GM12878 (cell line): ENCODE measurements at regions not wholly inside any gene's neighbourhood (a gene's known extent, or its start where the extent isn't known, plus 50 kb on each side); places are given as distances from the start of the nearest gene placed in this dataset.
A peak's percentile ranks its signal among the peaks of the same experiment; 100 is the strongest.

Experiments used
- CEBPZ ChIP-seq: fragments of 150-350 bp; IDR thresholded peaks from 2 replicates; pipeline ENCODE4 v1.6.1; 2016; ENCODE audit warnings: low read depth, low read length
- E4F1 ChIP-seq: fragments of 450-650 bp; IDR thresholded peaks from 2 replicates; pipeline ENCODE4 v1.6.1; 2018; ENCODE audit warnings: borderline replicate concordance, mild to moderate bottlenecking; ENCODE audit not compliant: partially characterized antibody
- EED ChIP-seq: sonication (generic); IDR thresholded peaks from 2 replicates; pipeline ENCODE4 v1.6.1; 2016; ENCODE audit warnings: antibody characterized with exemption, low read depth
- ELK1 ChIP-seq: IDR thresholded peaks from 2 replicates; pipeline ENCODE4 v1.6.1; 2012; ENCODE audit warnings: low read depth, low read length, improper control_type of control experiment
- IRF4 ChIP-seq: IDR thresholded peaks from 2 replicates; pipeline ENCODE4 v1.6.1; 2011; ENCODE audit warnings: low read depth, low read length
- KAT2A ChIP-seq: conservative IDR thresholded peaks from 2 replicates; pipeline ENCODE4 v1.6.1; 2011; ENCODE audit warnings: low read depth, low read length; ENCODE audit not compliant: control insufficient read depth
- KLF5 ChIP-seq: fragments of 450-650 bp; IDR thresholded peaks from 2 replicates; pipeline ENCODE4 v1.6.1; 2014; ENCODE audit warnings: mild to moderate bottlenecking; ENCODE audit not compliant: partially characterized antibody
- MAX ChIP-seq: IDR thresholded peaks from 2 replicates; pipeline ENCODE4 v1.6.1; 2012; ENCODE audit warnings: low read depth, low read length, improper control_type of control experiment
- MEF2A ChIP-seq: IDR thresholded peaks from 2 replicates; pipeline ENCODE4 v1.6.1; 2011; ENCODE audit warnings: low read depth, mild to moderate bottlenecking, low read length, moderate library complexity; ENCODE audit not compliant: insufficient read depth
- NKRF ChIP-seq: fragments of 450-650 bp; conservative IDR thresholded peaks from 2 replicates; pipeline ENCODE4 v1.6.1; 2017; ENCODE audit warnings: mild to moderate bottlenecking, moderate library complexity
- PAX5 ChIP-seq: IDR thresholded peaks from 2 replicates; pipeline ENCODE4 v1.6.1; 2011; ENCODE audit warnings: low read depth, low read length, borderline replicate concordance
- PML ChIP-seq: IDR thresholded peaks from 2 replicates; pipeline ENCODE4 v1.6.1; 2012; ENCODE audit warnings: low read length, inconsistent platforms
- POU2F2 ChIP-seq: IDR thresholded peaks from 3 replicates; pipeline ENCODE4 v1.6.1; 2011; ENCODE audit warnings: low read depth, mild to moderate bottlenecking, low read length, borderline replicate concordance
- RB1 ChIP-seq: fragments of 450-650 bp; formaldehyde crosslinking; IDR thresholded peaks from 2 replicates; pipeline ENCODE4 v1.6.1; 2017; ENCODE audit warnings: mild to moderate bottlenecking, borderline replicate concordance
- TCF3 ChIP-seq: IDR thresholded peaks from 2 replicates; pipeline ENCODE4 v1.6.1; 2012; ENCODE audit warnings: low read depth, mild to moderate bottlenecking, low read length, borderline replicate concordance; ENCODE audit not compliant: insufficient read depth
- ZBTB33 ChIP-seq: fragments of 450-650 bp; IDR thresholded peaks from 2 replicates; pipeline ENCODE4 v1.6.1; 2017; ENCODE audit warnings: mild to moderate bottlenecking
- ZNF217 ChIP-seq: fragments of 450-650 bp; IDR thresholded peaks from 2 replicates; pipeline ENCODE4 v1.6.1; 2017; ENCODE audit warnings: antibody characterized with exemption, mild to moderate bottlenecking

GRCh38 chr14:53613404-53614253 is 343.0 kb downstream of the BMP4 start (continued):
- peak; percentile 82; the same call in 2 of the 3 replicates for TF ChIP-seq POU2F2
- peak; percentile 82; the same call in 1 of the 2 replicates for TF ChIP-seq PML
- peak; percentile 72 for TF ChIP-seq ZNF217
- TF ChIP-seq IRF4, result peak; percentile 94
- no peak for TF ChIP-seq ZBTB33
- TF ChIP-seq RB1, result 0 out of 2 replicates have a peak, but pooled peaks have one; percentile 12
- peak; percentile 91 for TF ChIP-seq EED
- TF ChIP-seq CEBPZ, result no peak
- TF ChIP-seq TCF3, result peak; percentile 85
- no peak; the same call in 1 of the 2 replicates for TF ChIP-seq ELK1
- peak; percentile 81 for TF ChIP-seq MEF2A
- peak; percentile 91 for TF ChIP-seq KLF5
- TF ChIP-seq PAX5, result peak; percentile 98
- no peak for TF ChIP-seq NKRF
- peak; percentile 46 for TF ChIP-seq E4F1
- no peak for TF ChIP-seq KAT2A
- 0 out of 2 replicates have a peak, but pooled peaks have one; percentile 13 for TF ChIP-seq MAX
